Stimulated activated CD4-positive, alpha-beta T cell treated with anti-CD3 and anti-CD28 coated beads, TNF-alpha, amount 100 ng/mL, for 24 hours (primary cell): ENCODE measurements at regions not wholly inside any gene's neighbourhood (a gene's known extent, or its start where the extent isn't known, plus 50 kb on each side); places are given as distances from the start of the nearest gene placed in this dataset.

ENCODE experiments used
- DNase-seq, 3 experiments: peaks; one replicate each; pipeline ENCODE4 v3.0.0-alpha.2; 2020; ENCODE audit warnings: low read depth in 3 of 3

DNA sequence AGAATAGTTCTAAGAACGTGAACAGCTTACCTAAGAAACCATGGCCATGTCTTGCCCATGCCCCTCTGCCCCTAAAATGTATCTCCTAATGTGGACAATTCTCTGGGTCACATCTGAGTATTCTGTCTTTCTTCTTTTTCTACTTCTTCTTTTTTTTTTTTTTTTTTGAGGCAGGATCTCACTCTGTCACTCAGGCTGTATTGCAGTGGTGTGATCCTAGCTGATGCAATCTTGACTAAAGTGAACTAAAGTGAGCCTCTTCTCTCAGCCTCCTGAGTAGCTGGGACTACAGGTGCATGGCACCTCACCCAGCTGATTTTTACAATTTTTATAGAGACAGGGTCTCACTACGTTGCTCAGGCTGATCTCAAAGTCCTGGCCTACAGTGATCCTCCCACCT is 204.8 kb upstream of the ZPLD1 start:
- no peak for DNase-seq

DNA sequence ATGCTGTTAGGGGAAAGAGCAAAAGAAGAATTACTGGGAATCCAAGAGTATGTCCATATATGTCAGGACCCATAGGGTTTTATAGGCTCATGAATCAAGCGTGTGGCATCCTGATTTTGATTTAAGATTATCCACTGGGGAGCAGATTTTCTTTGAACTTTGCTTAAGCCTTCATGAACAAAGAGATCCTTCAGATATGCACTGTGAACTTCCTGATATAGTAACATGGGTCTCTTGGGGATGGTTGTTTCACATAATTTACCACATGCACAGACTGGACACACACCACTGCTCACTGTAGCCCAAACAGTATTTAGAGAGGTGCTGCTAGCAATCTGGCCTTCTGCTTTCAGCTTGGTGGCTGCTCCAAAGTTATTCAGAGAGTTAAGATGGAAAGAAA is 200.9 kb upstream of the ZPLD1 start:
- DNase-seq, result no peak

- no peak for DNase-seq
Observed at GRCh38 chr3:102235679-102236078, 199.1 kb upstream of the ZPLD1 start.

- DNase-seq, result no peak
Observed at GRCh38 chr3:102237181-102237580, 197.6 kb upstream of the ZPLD1 start.

DNA sequence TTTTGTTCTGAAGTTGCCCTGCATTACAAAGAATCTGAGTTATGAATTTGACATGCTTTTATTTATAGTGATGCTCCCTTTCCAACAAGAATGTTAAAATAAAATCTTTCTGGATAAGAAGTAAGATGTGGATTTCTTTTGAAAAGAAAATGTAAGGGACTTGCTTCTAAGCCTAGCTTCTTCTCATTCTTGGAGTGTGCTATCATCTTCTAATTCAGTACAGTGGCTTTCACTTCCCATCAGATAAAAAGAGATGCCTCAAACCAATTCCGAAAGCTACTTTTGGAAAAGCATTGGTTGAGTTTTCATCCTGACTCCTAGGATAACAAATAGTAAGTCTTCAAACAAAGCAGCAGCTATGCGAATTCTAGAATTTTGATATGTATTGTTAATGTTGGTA is 197.0 kb upstream of the ZPLD1 start:
- DNase-seq, result no peak

GRCh38 chr3:102238362-102238761 is 196.5 kb upstream of the ZPLD1 start:
- DNase-seq, result no peak

DNA sequence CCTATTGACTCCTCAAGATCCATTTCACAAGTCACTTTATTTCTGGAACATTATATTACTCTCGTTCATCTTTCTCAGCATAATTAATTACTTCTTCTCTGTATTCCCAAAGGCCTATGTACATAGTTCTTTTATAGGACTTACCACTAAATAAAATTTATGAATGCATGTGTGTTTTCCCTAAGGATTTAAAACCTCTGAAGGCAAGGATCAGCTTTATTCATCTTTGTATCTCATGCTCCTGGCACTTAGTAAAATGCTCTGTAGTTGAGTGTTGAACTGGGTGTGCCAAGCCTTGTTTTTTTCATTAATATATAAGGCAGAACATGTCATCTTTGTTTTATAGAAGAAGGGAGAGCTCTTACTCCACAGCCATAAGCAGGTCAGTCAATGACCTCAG is 194.1 kb upstream of the ZPLD1 start:
- DNase-seq, result no peak

- DNase-seq, result no peak
Observed at GRCh38 chr3:102248981-102249705, 185.7 kb upstream of the ZPLD1 start.

- DNase-seq, result no peak
Observed at GRCh38 chr3:102255736-102256135, 179.1 kb upstream of the ZPLD1 start.

DNA sequence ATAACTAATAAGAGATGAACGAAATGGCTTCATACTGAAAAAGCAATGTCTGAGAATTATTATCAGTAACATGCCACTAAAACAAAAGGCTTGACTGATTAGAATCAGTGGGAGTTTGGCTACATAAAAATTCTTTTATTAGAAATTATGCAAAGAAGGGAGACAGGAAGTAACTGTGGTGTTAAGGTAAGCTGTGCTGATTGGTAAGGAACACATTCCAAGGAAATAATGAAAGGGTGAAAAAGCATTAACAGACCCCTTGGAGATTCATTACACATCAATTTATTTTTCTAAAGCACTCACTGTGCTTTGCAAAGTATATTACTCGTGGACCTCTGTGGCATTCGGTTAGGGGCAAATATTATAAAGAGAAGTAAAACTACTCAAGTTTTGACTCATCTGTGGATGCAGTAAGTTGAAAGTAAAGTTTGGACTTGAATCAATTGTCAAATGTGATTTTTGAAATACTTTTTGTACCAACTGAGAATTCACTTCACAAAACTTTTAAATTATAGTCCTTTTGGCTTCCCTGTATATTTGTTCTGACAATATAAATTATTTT is 176.1 kb upstream of the ZPLD1 start:
- no peak for DNase-seq

GRCh38 chr3:102259663-102260062 is 175.2 kb upstream of the ZPLD1 start:
- no peak for DNase-seq

- no peak for DNase-seq
Observed at GRCh38 chr3:102265720-102266119, 169.1 kb upstream of the ZPLD1 start.

GRCh38 chr3:102269406-102269805 is 165.4 kb upstream of the ZPLD1 start:
- DNase-seq, result no peak

GRCh38 chr3:102290241-102290640 is 144.6 kb upstream of the ZPLD1 start:
- DNase-seq, result no peak

GRCh38 chr3:102295756-102296155 is 139.1 kb upstream of the ZPLD1 start:
- DNase-seq, result no peak

DNA sequence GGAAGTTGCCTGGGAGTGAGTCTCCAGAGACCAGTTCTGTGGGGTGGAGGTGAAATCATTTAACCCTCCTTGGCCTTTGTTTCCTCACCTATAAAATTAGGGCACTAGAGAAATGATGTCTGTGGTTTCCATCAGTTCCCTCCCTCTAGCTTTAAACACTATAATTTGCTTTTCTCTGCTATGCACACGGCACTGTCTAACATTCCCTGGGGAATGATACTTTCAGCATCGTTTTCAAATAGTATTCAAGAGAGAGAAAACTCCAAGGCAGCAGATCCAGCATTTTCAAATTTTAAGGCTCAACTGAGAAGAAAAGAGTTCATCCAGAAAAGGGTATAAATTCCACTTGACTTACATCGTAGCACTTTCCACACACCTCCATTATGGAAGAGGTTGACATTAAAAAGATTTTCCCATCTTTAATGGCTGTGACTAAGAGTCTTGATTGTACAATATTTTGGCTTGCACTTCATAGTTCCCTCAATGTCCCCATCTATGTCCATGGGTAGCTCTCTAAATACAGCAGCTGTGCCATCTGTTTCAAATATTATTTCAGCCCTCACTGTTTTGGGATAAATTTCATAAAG is 137.7 kb upstream of the ZPLD1 start:
- no peak for DNase-seq

- peak in 1 of 3 experiments; percentile 1 for DNase-seq
Observed at GRCh38 chr3:102299125-102299877, 135.5 kb upstream of the ZPLD1 start.

DNA sequence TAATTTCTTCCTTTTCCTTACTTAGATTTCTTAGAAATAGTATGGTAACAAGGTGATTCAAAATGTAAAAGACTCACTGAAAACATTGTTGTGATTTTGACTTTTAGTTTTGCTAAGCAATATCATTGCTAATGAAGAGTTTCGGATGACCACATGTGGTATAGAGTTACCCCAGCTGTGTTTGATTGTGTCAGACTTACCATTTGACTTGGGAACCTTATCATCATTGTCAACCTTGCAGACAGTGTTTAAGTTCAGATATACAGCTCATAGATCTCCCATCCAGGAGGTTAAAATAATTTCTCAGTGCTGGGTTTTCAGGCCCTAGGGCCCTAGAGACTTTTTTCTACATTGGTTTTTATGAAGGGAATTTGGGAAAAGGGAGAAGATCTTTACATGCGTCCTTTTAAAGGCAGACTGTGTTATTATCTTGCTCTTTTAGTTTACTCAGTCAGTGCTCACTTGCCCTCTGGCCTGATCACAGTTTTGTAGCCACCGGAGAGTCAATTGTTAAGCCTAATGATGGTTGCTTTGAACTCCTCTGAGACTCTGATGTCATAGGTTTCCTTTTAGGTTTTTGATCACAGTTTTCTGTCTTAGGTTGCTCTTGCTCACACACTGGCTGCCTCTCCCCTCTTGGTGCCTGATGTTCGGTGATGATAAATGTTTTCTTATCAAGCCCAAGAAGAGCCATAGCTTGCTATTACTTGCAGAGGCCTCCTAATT is 133.5 kb upstream of the ZPLD1 start:
- DNase-seq, result no peak

DNA sequence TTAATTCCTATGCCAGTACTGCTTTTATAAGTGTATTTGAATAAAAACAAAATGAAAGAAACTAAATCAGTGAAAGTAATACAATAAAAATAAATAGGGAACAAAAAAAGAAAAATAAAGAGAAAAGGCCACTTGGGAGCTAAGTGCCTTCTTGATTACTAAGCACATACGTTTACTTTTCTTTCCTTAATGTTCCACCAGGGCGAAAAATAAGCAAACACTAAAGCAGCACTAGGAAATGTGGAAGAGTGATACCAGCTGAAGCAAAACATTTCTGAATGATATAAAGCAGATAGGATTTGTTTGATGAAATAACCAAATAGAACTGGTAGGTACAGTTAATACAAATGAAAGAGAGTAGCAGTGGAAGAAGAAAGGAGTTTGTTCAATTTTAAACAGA is 132.8 kb upstream of the ZPLD1 start:
- no peak for DNase-seq

GRCh38 chr3:102304550-102304949 is 130.3 kb upstream of the ZPLD1 start:
- DNase-seq, result no peak

GRCh38 chr3:102307442-102307841 is 127.4 kb upstream of the ZPLD1 start:
- DNase-seq, result no peak

- no peak for DNase-seq
Observed at GRCh38 chr3:102329066-102329465, 105.7 kb upstream of the ZPLD1 start.
